Spleen (tissue), 7 donors: ENCODE measurements at regions not wholly inside any gene's neighbourhood (a gene's known extent, or its start where the extent isn't known, plus 50 kb on each side); places are given as distances from the start of the nearest gene placed in this dataset.

Experiments used
- POLR2A ChIP-seq, 3 donors: fragments of 450-650 bp; IDR thresholded peaks; one replicate each; pipeline ENCODE4 v1.5.1; 2017; ENCODE audit warnings: antibody characterized with exemption in 3 of 3, mild to moderate bottlenecking in 1 of 3
- TF ChIP-seq, protein P1 (sequence below), 11 experiments: fragments of 200-600 bp in 7 of 11; fragments of 450-650 bp in 4 of 11; sonication (generic) in 4 of 11; IDR thresholded peaks in 8 of 11; conservative IDR thresholded peaks in 3 of 11; 1 replicate in 7 of 11; 2 replicates in 4 of 11; pipeline versions ENCODE4 v1.4.0 to v1.8.0; 2016 to 2021; ENCODE audit warnings: antibody characterized with exemption in 11 of 11, inconsistent platforms in 4 of 11, mild to moderate bottlenecking in 1 of 11
- donor health status: DM: no; HTN: no; CAD: no; lungs with moderate emphysema.
- donor health status: DM: no; HTN: no; CAD: no.
- donor health status: DM: no; HTN: no; CAD: no.

DNA sequence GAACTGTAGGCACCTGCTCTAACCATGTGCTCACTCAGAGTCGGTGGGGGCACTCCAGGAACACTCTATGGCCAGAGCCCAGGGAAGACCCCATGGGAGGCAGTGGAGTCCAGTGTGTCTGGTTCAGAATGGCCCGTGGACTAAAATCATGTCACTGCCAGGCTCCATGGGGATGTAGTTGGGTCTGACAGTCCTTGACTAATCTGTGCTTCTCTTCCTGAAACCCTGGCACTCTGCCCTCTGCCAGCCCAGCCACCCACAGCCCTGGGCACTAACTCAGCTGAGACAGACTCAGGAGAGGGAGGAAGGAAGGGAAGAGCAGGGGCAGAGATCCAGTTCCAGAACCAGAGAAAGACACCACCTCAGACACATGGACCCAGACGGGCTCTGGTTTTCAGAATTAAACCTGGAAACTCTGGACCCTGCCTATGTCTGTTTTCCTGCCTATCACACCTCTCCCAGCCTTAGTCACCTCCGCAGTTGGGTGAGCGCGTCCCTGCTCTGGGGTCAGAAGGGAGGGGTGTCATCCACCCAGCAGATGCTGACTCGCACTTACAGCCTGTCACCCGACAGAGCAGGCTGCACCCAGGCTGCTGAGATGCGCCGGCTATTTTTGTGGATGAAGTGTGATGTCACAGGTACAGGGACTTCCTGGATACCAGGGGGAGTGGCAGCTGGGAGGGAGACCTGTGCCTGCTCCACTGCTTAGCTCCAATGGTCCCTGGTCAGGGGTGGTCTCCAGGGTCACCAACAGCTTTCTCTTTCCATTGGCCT lies 56.8 kb upstream of the INSYN1 start:
- TF ChIP-seq POLR2A (IDR thresholded peaks at IDR 0.05) = no peak
- TF ChIP-seq, protein P1, sequence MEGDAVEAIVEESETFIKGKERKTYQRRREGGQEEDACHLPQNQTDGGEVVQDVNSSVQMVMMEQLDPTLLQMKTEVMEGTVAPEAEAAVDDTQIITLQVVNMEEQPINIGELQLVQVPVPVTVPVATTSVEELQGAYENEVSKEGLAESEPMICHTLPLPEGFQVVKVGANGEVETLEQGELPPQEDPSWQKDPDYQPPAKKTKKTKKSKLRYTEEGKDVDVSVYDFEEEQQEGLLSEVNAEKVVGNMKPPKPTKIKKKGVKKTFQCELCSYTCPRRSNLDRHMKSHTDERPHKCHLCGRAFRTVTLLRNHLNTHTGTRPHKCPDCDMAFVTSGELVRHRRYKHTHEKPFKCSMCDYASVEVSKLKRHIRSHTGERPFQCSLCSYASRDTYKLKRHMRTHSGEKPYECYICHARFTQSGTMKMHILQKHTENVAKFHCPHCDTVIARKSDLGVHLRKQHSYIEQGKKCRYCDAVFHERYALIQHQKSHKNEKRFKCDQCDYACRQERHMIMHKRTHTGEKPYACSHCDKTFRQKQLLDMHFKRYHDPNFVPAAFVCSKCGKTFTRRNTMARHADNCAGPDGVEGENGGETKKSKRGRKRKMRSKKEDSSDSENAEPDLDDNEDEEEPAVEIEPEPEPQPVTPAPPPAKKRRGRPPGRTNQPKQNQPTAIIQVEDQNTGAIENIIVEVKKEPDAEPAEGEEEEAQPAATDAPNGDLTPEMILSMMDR (IDR thresholded peaks at IDR 0.05 in 8 of 11, conservative IDR thresholded peaks at IDR 0.05 in 3 of 11) = no peak
